ENCODE measurements at regions not wholly inside any gene's neighbourhood (a gene's known extent, or its start where the extent isn't known, plus 50 kb on each side); places are given as distances from the start of the nearest gene placed in this dataset.

- H4K20me1 ChIP-seq (ENCODE audit: control insufficient read depth, extremely low read depth, insufficient read depth, low read length) = no peaks in the 10 kb centered on the region
- no peak overlapping the region for H3K27ac ChIP-seq (ENCODE audit: insufficient read depth, low read length)
- DNase-seq (ENCODE audit: low read depth in 2 of 2) = no peak
- TF ChIP-seq CTCF (conservative IDR thresholded peaks at IDR 0.05 in 1 of 2, IDR thresholded peaks at IDR 0.05 in 1 of 2; ENCODE audit: low read depth in 1 of 2, low read length in 2 of 2) = no peak
- TF ChIP-seq EZH2 (IDR thresholded peaks at IDR 0.05; ENCODE audit: low read length, missing control alignments) = no peak
- no peak overlapping the region for H3K4me3 ChIP-seq (replicated peaks in 1 of 4; ENCODE audit: control extremely low read depth in 1 of 4, insufficient read depth in 1 of 4, low read depth in 3 of 4, low read length in 4 of 4)
- H3K36me3 ChIP-seq (ENCODE audit: control insufficient read depth, insufficient read depth, low read length) = no peaks in the 10 kb centered on the region
- H3K4me2 ChIP-seq (ENCODE audit: extremely low read depth, insufficient read depth, low read length) = no peak overlapping the region
- H3K4me1 ChIP-seq (ENCODE audit: control insufficient read depth, extremely low read depth, insufficient read depth, low read length) = no peaks in the 10 kb centered on the region
- no peak overlapping the region for H3K9ac ChIP-seq (ENCODE audit: insufficient read depth, low read length)
- H3K9me3 ChIP-seq (ENCODE audit: control insufficient read depth, insufficient read depth, low read depth, low read length) = no peaks in the 10 kb centered on the region
- no peaks in the 10 kb centered on the region for H3K79me2 ChIP-seq (ENCODE audit: control insufficient read depth, insufficient read depth, low read length)
- H3K27me3 ChIP-seq (ENCODE audit: control insufficient read depth, insufficient read depth, low read length) = no peaks in the 10 kb centered on the region
- H2AFZ ChIP-seq (ENCODE audit: low read length) = no peak overlapping the region
These were observed 69.0 kb upstream of the MYCN start for GRCh38 chr2:15871239-15871783.

GRCh38 chr2:15872854-15873253 is 67.5 kb upstream of the MYCN start:
- Histone ChIP-seq H3K36me3 (ENCODE audit: control insufficient read depth, insufficient read depth, low read length) (no peaks in the 10 kb centered on the region), H3K79me2 (ENCODE audit: control insufficient read depth, insufficient read depth, low read length) (no peaks in the 10 kb centered on the region), H3K4me2 (ENCODE audit: extremely low read depth, insufficient read depth, low read length) (no peak overlapping the region), H2AFZ (ENCODE audit: low read length) (no peak overlapping the region), H3K27ac (ENCODE audit: insufficient read depth, low read length) (no peak overlapping the region), H3K4me3 (replicated peaks in 1 of 4; ENCODE audit: control extremely low read depth in 1 of 4, insufficient read depth in 1 of 4, low read depth in 3 of 4, low read length in 4 of 4) (no peak overlapping the region), H3K9ac (ENCODE audit: insufficient read depth, low read length) (no peak overlapping the region), H3K4me1 (ENCODE audit: control insufficient read depth, extremely low read depth, insufficient read depth, low read length) (no peaks in the 10 kb centered on the region), H4K20me1 (ENCODE audit: control insufficient read depth, extremely low read depth, insufficient read depth, low read length) (no peaks in the 10 kb centered on the region), H3K9me3 (ENCODE audit: control insufficient read depth, insufficient read depth, low read depth, low read length) (no peaks in the 10 kb centered on the region), H3K27me3 (ENCODE audit: control insufficient read depth, insufficient read depth, low read length) (no peaks in the 10 kb centered on the region)
- no peak for DNase-seq (ENCODE audit: low read depth in 2 of 2)
- TF ChIP-seq EZH2 (IDR thresholded peaks at IDR 0.05; ENCODE audit: low read length, missing control alignments) (no peak), CTCF (conservative IDR thresholded peaks at IDR 0.05 in 1 of 2, IDR thresholded peaks at IDR 0.05 in 1 of 2; ENCODE audit: low read depth in 1 of 2, low read length in 2 of 2) (no peak)

GRCh38 chr2:15874321-15874720 is 66.0 kb upstream of the MYCN start:
- H3K79me2 ChIP-seq (ENCODE audit: control insufficient read depth, insufficient read depth, low read length) = no peaks in the 10 kb centered on the region
- no peaks in the 10 kb centered on the region for H4K20me1 ChIP-seq (ENCODE audit: control insufficient read depth, extremely low read depth, insufficient read depth, low read length)
- no peaks in the 10 kb centered on the region for H3K36me3 ChIP-seq (ENCODE audit: control insufficient read depth, insufficient read depth, low read length)
- H3K27me3 ChIP-seq (ENCODE audit: control insufficient read depth, insufficient read depth, low read length) = no peaks in the 10 kb centered on the region
- no peaks in the 10 kb centered on the region for H3K4me1 ChIP-seq (ENCODE audit: control insufficient read depth, extremely low read depth, insufficient read depth, low read length)
- no peak overlapping the region for H3K27ac ChIP-seq (ENCODE audit: insufficient read depth, low read length)
- TF ChIP-seq EZH2 (IDR thresholded peaks at IDR 0.05; ENCODE audit: low read length, missing control alignments) = no peak
- TF ChIP-seq CTCF (conservative IDR thresholded peaks at IDR 0.05 in 1 of 2, IDR thresholded peaks at IDR 0.05 in 1 of 2; ENCODE audit: low read depth in 1 of 2, low read length in 2 of 2) = no peak
- no peaks in the 10 kb centered on the region for H3K9me3 ChIP-seq (ENCODE audit: control insufficient read depth, insufficient read depth, low read depth, low read length)
- no peak overlapping the region for H3K9ac ChIP-seq (ENCODE audit: insufficient read depth, low read length)
- H2AFZ ChIP-seq (ENCODE audit: low read length) = no peak overlapping the region
- DNase-seq (ENCODE audit: low read depth in 2 of 2) = no peak
- no peak overlapping the region for H3K4me3 ChIP-seq (replicated peaks in 1 of 4; ENCODE audit: control extremely low read depth in 1 of 4, insufficient read depth in 1 of 4, low read depth in 3 of 4, low read length in 4 of 4)
- H3K4me2 ChIP-seq (ENCODE audit: extremely low read depth, insufficient read depth, low read length) = no peak overlapping the region
